Loucy (cell line): ENCODE measurements at regions not wholly inside any gene's neighbourhood (a gene's known extent, or its start where the extent isn't known, plus 50 kb on each side); places are given as distances from the start of the nearest gene placed in this dataset.

Experiments
- H2AFZ ChIP-seq: fragments of 200-600 bp; sonication (generic); 2 replicates; pipeline ENCODE4 v1.6.0; 2016; ENCODE audit warnings: antibody characterized with exemption, mild to moderate bottlenecking, low read length, moderate library complexity
- H3F3A ChIP-seq: fragments of 200-600 bp; 2 replicates; pipeline ENCODE4 v1.6.0; 2016; ENCODE audit warnings: antibody characterized with exemption, low read depth, mild to moderate bottlenecking
- H3K27me3 ChIP-seq: fragments of 200-600 bp; sonication (generic); 2 replicates; pipeline ENCODE4 v1.6.1; 2014; ENCODE audit warnings: low read length, mild to moderate bottlenecking; ENCODE audit not compliant: insufficient read depth, poor library complexity, severe bottlenecking
- H3K36me3 ChIP-seq: fragments of 200-600 bp; sonication (generic); 2 replicates; pipeline ENCODE4 v1.6.1; 2016; ENCODE audit warnings: low read length; ENCODE audit not compliant: insufficient read depth
- H3K4me1 ChIP-seq: fragments of 200-600 bp; sonication (generic); 2 replicates; pipeline ENCODE4 v1.5.1; 2014; ENCODE audit warnings: low read length, mild to moderate bottlenecking; ENCODE audit not compliant: insufficient read depth, poor library complexity, severe bottlenecking
- H3K4me2 ChIP-seq: fragments of 200-600 bp; sonication (generic); 2 replicates; pipeline ENCODE4 v1.6.0; 2014; ENCODE audit warnings: antibody characterized with exemption, low read length, low read depth, mild to moderate bottlenecking; ENCODE audit not compliant: poor library complexity, severe bottlenecking
- H3K4me3 ChIP-seq: fragments of 200-600 bp; sonication (generic); 2 replicates; pipeline ENCODE4 v1.5.1; 2014; ENCODE audit warnings: low read length, mild to moderate bottlenecking, mixed read lengths; ENCODE audit not compliant: poor library complexity, severe bottlenecking
- H3K79me2 ChIP-seq: fragments of 200-600 bp; sonication (generic); 2 replicates; pipeline ENCODE4 v1.6.1; 2014; ENCODE audit warnings: low read length; ENCODE audit not compliant: insufficient read depth
- H3K9ac ChIP-seq: fragments of 200-600 bp; sonication (generic); 2 replicates; pipeline ENCODE4 v1.6.0; 2014; ENCODE audit warnings: mild to moderate bottlenecking, low read depth, low read length, moderate library complexity; ENCODE audit not compliant: poor library complexity, severe bottlenecking
- H3K9me2 ChIP-seq: fragments of 200-600 bp; sonication (generic); replicated peaks from 2 replicates; pipeline ENCODE4 v1.6.1; 2016; ENCODE audit warnings: low read depth, low read length, mixed read lengths
- H3K9me3 ChIP-seq: fragments of 200-600 bp; sonication (generic); 2 replicates; pipeline ENCODE4 v1.6.1; 2014; ENCODE audit warnings: mild to moderate bottlenecking, antibody characterized with exemption, low read length, low read depth; ENCODE audit not compliant: insufficient read depth
- H4K20me1 ChIP-seq: fragments of 200-600 bp; sonication (generic); 2 replicates; pipeline ENCODE4 v1.6.0; 2014; ENCODE audit warnings: antibody characterized with exemption, low read length, mild to moderate bottlenecking; ENCODE audit not compliant: insufficient read depth, poor library complexity, severe bottlenecking
- CTCF ChIP-seq: fragments of 200-600 bp; sonication (generic); conservative IDR thresholded peaks from 2 replicates; pipeline ENCODE4 v1.5.1; 2014; ENCODE audit warnings: mild to moderate bottlenecking, antibody characterized with exemption, low read length
- EZH2phosphoT487 ChIP-seq: fragments of 200-600 bp; IDR thresholded peaks from 2 replicates; pipeline ENCODE4 v1.6.1; 2018; ENCODE audit warnings: antibody characterized with exemption, mild to moderate bottlenecking, moderate library complexity, borderline replicate concordance

DNA sequence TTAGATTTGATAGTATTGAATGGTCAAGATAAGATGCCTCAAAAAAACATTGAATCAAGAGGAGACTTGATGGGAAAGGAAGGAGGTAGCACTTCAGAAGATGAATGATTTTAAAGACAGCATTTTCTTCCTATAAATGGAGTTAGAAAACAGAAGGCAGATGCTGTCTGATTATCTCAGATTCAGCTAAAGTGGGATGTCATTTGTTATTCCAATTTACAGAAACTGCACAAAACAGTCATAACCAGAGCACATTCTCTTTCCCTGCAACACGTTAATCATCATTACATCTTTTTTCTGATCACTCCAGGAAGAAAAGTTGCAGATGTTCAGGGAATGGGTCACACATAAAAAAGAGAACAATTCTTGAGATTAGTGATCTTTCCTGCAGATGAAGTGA, 1141.8 kb downstream of the SI start:
- Histone ChIP-seq H3K79me2 (no peaks in the 10 kb centered on the region), H3K36me3 (no peaks in the 10 kb centered on the region), H3F3A (no peaks in the 10 kb centered on the region), H3K27me3 (no peaks in the 10 kb centered on the region), H3K9me3 (no peaks in the 10 kb centered on the region), H3K4me1 (no peaks in the 10 kb centered on the region), H3K9ac (no peak overlapping the region), H4K20me1 (no peaks in the 10 kb centered on the region), H3K9me2 (no peaks in the 10 kb centered on the region), H2AFZ (no peak overlapping the region), H3K4me3 (no peak overlapping the region), H3K4me2 (no peak overlapping the region)
- TF ChIP-seq EZH2phosphoT487 (no peak), CTCF (no peak)

- no peak overlapping the region for H2AFZ ChIP-seq
- no peaks in the 10 kb centered on the region for H3K27me3 ChIP-seq
- H3F3A ChIP-seq = no peaks in the 10 kb centered on the region
- no peaks in the 10 kb centered on the region for H4K20me1 ChIP-seq
- H3K4me1 ChIP-seq = no peaks in the 10 kb centered on the region
- no peak overlapping the region for H3K9ac ChIP-seq
- H3K4me3 ChIP-seq = no peak overlapping the region
- H3K4me2 ChIP-seq = no peak overlapping the region
- TF ChIP-seq EZH2phosphoT487 (no peak), CTCF (no peak)
- no peaks in the 10 kb centered on the region for H3K9me2 ChIP-seq
- no peaks in the 10 kb centered on the region for H3K9me3 ChIP-seq
- no peaks in the 10 kb centered on the region for H3K79me2 ChIP-seq
- H3K36me3 ChIP-seq = no peaks in the 10 kb centered on the region
Observed at GRCh38 chr3:163935411-163935810, 1142.9 kb downstream of the SI start.

GRCh38 chr3:163929069-163929652, 1149.1 kb downstream of the SI start:
- Histone ChIP-seq H4K20me1 (no peaks in the 10 kb centered on the region), H3K9me3 (no peaks in the 10 kb centered on the region), H3K9ac (no peak overlapping the region), H3F3A (no peaks in the 10 kb centered on the region), H3K36me3 (no peaks in the 10 kb centered on the region), H2AFZ (no peak overlapping the region), H3K27me3 (no peaks in the 10 kb centered on the region), H3K4me2 (no peak overlapping the region), H3K79me2 (no peaks in the 10 kb centered on the region), H3K9me2 (no peaks in the 10 kb centered on the region), H3K4me1 (no peaks in the 10 kb centered on the region), H3K4me3 (no peak overlapping the region)
- TF ChIP-seq EZH2phosphoT487 (no peak), CTCF (no peak)
